Stimulated activated CD8-positive, alpha-beta memory T cell treated with anti-CD3 and anti-CD28 coated beads, Interleukin-2, amount 100 ng/mL, for 48 hours (primary cell): ENCODE measurements at regions not wholly inside any gene's neighbourhood (a gene's known extent, or its start where the extent isn't known, plus 50 kb on each side); places are given as distances from the start of the nearest gene placed in this dataset.

Experiments used
- DNase-seq, 2 donors: peaks; one replicate each; pipeline ENCODE4 v3.0.0-alpha.2; 2020; ENCODE audit warnings: low read depth in 2 of 2

GRCh38 chr15:88382482-88382983, 84.7 kb downstream of the MRPL46 start:
- DNase-seq = no peak

DNA sequence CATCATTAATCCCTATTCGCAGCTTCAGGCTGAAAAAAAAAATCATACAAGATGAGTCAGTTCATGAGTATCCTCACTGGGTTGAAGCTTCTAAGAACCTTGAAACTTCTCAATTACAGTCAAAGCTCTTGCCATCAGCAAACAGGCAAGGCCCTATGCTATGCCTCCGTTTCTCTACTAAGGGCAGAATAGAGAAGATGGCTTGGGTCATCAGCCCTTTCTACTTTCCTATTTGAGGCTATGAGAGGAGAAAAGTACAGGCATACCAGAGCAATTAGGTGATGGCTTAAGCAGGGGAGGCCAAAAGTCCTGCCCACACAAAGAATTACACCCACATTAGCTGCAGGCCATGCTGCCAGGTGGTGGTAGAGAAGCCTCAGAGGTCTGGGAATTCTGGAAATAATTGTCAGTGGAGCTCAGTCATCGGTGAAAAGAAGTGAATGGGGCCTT, 89.0 kb downstream of the MRPL46 start:
- no peak for DNase-seq

GRCh38 chr15:88377509-88377908, 89.7 kb downstream of the MRPL46 start:
- DNase-seq = no peak

GRCh38 chr15:88376574-88377174, 90.5 kb downstream of the MRPL46 start:
- no peak for DNase-seq

DNA sequence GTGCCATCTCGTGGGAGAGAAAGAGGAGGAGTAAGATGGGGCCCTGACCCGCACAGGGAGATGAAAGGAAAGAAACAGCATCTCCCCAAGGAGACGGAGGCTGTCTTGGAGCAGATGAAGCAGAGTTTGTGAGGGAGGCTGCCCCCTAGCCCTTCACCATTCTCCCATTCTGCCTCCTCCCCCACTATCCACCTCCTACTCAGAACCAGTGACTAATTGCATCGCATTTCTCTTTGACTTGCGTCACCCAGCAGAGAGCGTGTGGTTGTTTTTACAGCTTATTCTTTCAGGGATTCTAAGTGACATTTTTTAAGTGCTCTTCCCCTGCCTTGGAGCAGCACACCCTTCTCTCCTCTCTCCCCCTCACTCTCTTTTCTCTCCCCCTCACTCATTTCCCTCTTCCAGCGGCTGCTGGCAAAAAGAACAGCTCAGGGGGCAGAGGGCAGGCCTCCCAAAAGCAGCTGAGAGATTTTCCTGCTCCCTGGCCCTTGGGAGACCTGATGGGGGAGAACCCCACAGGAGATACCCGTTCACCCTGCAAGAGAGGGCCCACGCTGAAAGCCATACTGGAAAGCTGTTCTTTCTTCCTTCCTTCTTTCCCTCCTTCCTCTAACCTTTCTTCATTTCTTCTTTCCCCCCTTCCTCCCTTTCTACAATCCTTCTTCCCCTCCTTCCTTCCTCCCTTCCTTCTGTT, 91.8 kb downstream of the MRPL46 start:
- no peak for DNase-seq

DNA sequence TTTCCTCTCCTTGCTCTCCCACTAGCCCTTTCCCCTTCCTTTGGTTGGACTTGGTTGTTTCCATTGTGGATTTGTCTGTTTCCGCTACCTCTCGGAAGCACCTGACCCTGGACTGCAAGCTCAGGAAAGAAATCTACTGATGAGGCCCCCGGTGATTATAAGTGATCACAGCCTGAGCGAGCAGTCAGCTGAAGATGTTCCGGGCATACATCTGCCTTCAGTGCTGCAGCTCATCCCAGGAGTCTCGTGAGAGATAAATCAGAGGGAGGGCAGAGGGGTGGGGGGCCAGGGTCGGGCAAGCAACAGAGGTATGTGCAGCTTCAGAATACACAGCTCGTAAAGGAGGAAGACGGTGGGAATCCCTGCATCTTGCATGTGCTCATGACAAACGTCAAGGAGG, 102.1 kb downstream of the MRPL46 start:
- DNase-seq = no peak

GRCh38 chr15:88348579-88349230, 92.2 kb upstream of the NTRK3 start:
- no peak for DNase-seq

DNA sequence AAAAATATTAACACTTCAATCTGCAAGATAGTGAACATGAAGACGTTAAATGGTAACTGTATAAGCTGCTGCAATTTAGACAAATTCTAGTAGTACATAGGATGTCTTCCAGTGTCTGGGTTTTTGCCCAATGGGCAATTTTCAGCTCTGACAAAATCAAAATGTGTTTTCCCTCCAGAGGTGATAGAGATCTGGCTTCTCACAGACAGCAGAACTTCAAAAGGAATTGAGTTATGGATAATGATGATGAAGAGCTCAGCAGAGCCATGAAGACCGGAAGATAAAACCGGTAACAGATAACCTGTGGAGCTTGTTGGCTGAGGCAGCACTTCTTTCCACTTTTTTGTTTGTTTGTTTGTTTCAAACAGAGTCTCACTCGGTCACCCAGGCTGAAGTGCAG, 89.4 kb upstream of the NTRK3 start:
- no peak for DNase-seq

DNA sequence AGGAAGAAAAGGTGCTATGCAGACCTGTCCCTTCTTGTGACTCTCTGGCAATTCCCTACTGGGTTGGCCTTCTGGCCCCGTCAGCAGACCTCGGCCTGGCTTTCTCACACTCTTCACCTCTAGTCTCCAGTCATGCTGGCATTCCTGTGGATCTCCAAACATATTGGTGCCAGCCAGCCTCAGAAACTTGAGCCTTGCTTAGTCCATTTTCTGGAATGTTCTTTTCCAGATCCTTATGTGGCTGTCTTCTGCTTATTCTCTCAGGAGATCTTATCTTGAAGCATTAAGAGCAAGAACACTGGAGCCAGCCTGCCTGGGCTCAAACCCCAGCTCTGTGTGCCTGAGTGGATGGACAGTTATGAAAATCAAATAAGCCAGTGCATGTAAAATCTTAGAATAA, 88.2 kb upstream of the NTRK3 start:
- no peak for DNase-seq

DNA sequence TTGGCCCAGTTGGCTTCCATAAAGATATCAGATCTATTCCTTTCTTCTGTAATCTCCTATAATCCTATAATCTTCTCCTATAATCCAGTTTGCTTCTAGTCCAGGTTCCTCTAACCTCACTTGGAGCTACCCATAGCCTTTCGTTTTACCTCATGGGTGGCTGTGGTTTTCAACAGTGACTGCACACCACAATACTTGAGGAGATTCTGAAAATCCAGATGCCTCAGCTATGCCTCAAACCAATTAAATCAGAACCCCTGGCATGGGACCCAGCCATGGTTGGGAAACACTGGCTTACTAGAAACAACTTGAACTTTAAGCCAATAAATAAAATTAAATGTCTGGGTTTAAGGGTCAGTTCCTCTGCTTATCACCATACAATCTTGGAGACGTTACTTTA, 86.1 kb upstream of the NTRK3 start:
- no peak for DNase-seq

DNA sequence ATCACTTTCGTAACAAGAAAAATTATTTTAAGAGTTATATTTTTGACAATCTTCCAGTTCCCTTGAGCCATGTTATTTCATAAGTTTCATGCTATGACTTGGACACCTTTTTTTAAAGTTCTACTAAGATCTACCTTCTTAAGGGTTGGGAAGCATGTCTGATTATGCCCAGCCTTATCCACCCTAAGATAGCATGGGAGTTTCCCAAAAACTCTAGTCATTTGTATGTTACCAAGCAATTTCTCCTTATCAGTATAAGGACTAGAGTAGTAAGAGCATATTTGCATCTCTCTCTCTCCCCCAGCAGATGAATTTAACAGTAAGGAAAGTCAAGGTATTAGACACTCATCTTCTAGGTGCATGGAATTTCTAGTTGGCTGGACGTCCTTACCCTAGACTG, 85.1 kb upstream of the NTRK3 start:
- DNase-seq = no peak

DNA sequence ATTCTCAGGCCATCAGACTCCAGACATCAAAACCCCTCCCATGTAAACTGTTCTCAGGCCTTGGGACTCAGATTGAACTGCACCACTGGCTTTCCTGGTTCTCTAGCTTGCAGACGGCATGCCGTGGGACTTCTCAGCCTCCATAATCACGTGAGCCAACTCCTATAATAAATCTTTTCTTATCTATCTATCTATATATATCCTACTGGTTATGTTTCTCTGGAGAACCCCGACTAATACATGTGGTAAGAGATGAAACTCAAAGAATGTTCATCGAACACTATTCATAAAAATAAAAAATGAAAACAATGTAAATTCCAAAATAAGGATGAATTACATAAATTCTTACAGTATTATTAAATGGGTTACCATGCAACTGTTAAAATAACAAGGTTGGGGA, 84.5 kb upstream of the NTRK3 start:
- DNase-seq = no peak

GRCh38 chr15:88337993-88338392, 81.5 kb upstream of the NTRK3 start:
- DNase-seq = no peak

- no peak for DNase-seq
Observed at GRCh38 chr15:88335074-88335473, 78.5 kb upstream of the NTRK3 start.

DNA sequence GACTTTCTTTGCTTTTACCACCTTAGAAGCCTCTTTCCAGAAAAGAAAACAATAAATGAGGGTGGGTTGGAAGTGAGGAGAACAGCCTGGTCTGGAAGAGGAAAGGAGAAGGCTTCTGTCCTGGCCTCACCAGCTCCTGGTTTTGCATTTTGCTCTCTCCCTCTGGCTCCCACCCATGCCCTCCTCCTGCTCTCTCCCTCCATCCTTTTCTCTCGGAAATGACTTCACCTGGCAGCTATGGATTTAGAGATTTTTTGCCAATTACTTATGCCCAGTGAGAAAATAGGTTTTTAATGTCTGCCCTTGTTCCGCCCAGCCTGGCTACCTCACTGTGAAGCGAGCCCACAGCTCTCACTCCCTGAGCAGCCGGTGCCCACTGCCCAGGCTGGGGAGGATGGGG, 77.9 kb upstream of the NTRK3 start:
- DNase-seq = no peak

- DNase-seq = peak; percentile 32 to 58
Observed at GRCh38 chr15:88331291-88331690, 74.8 kb upstream of the NTRK3 start.

DNA sequence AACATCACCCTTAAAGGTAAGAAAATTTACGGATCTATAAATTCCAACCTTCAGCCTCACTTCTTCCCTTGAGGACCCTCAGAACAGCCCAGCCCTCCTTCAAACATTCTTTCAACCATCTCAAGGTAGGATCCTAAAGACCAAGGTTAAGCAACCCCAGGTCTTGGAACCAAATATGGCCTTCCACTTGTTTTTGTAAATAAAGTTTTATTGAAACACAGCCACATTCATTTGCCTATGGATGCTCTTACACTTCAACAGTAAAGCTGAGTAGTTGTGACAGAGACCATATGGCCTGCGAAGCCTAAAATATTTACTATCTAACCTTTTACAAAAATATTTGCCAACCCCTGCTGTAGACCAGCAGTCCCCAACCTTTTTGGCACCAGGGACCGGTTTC, 70.4 kb upstream of the NTRK3 start:
- DNase-seq = no peak

- no peak for DNase-seq
Observed at GRCh38 chr15:88324741-88325065, 68.2 kb upstream of the NTRK3 start.

GRCh38 chr15:88323976-88324740, 67.6 kb upstream of the NTRK3 start:
- DNase-seq = no peak

GRCh38 chr15:88323468-88323867, 66.9 kb upstream of the NTRK3 start:
- DNase-seq = no peak

- no peak for DNase-seq
Observed at GRCh38 chr15:88322461-88322860, 65.9 kb upstream of the NTRK3 start.

GRCh38 chr15:88321271-88321670, 64.7 kb upstream of the NTRK3 start:
- no peak for DNase-seq

- DNase-seq = no peak
Observed at GRCh38 chr15:88316586-88316985, 60.0 kb upstream of the NTRK3 start.
